Kidney (tissue), 13 donors: ENCODE measurements at regions not wholly inside any gene's neighbourhood (a gene's known extent, or its start where the extent isn't known, plus 50 kb on each side); places are given as distances from the start of the nearest gene placed in this dataset.

Source experiments
- DNase-seq, 5 donors: peaks; one replicate each; pipeline ENCODE4 v3.0.0-alpha.2; 2013 to 2020
- FAIRE-seq: peaks from 2 replicates; lab custom pipeline; 2012; peaks lifted over from hg19 to GRCh38; lab: Jason Lieb, UNC
- H3K27ac ChIP-seq, 2 donors: one replicate each; pipeline ENCODE4 v1.7.0; 2013; ENCODE audit warnings: low read depth in 2 of 2, low read length in 2 of 2, inconsistent platforms in 1 of 2
- H3K27me3 ChIP-seq: one replicate; pipeline ENCODE4 v1.7.1; 2013; ENCODE audit warnings: low read length, inconsistent platforms; ENCODE audit not compliant: control insufficient read depth, insufficient read depth
- H3K36me3 ChIP-seq, 3 donors: one replicate each; pipeline versions ENCODE4 v1.7.0 to v1.7.1; 2013; ENCODE audit warnings: low read length in 3 of 3, control low read depth in 1 of 3, inconsistent platforms in 1 of 3; ENCODE audit not compliant: insufficient read depth in 3 of 3, control insufficient read depth in 2 of 3
- H3K4me1 ChIP-seq, 3 donors: one replicate each; pipeline versions ENCODE4 v1.7.0 to v1.7.1; 2013; ENCODE audit warnings: low read length in 3 of 3, inconsistent platforms in 1 of 3, low read depth in 1 of 3; ENCODE audit not compliant: control insufficient read depth in 2 of 3, insufficient read depth in 2 of 3
- H3K4me3 ChIP-seq, 3 donors: one replicate each; pipeline versions ENCODE4 v1.7.0 to v1.8.1; 2013; ENCODE audit warnings: low read length in 3 of 3, control low read depth in 1 of 3, inconsistent platforms in 1 of 3
- H3K9ac ChIP-seq, 3 donors: one replicate each; pipeline versions ENCODE4 v1.7.0 to v1.7.1; 2013; ENCODE audit warnings: low read length in 3 of 3, control low read depth in 1 of 3, inconsistent platforms in 1 of 3
- H3K9me3 ChIP-seq, 3 donors: one replicate each; pipeline versions ENCODE4 v1.7.0 to v1.7.1; 2013; ENCODE audit warnings: low read length in 3 of 3, control low read depth in 1 of 3, inconsistent platforms in 1 of 3; ENCODE audit not compliant: control insufficient read depth in 2 of 3, insufficient read depth in 1 of 3
- intact Hi-C: fragments of 100-400 bp; cut with DNase I; formaldehyde crosslinking; loops from one replicate; pipeline ENCODE4 v1.11.1; 2022
- TF ChIP-seq, protein P1 (sequence below): IDR thresholded peaks from 3 replicates; pipeline ENCODE4 v1.5.1; 2012; ENCODE audit warnings: mild to moderate bottlenecking, moderate library complexity, borderline replicate concordance; ENCODE audit not compliant: insufficient read depth; ENCODE audit errors: extremely low read depth
- donor health status: control.
- donor health status: control.
- donor health status: control.
- donor health status: control.
- donor health status: control.
- donor health status: DM: yes; HTN: yes; CAD: no.
- donor health status: Normal renal cell carcinoma (clear cell type).

GRCh38 chr6:105902401-105903031, 183.6 kb upstream of the PRDM1 start:
- FAIRE-seq (no peak), DNase-seq (peak in 2 of 5 donors; percentile 64 to 70)
- no peaks in the 10 kb centered on the region for H3K9me3 ChIP-seq
- no peaks in the 10 kb centered on the region for H3K36me3 ChIP-seq
- no peak overlapping the region for H3K9ac ChIP-seq
- intact Hi-C loops = no loop called here
- no peak overlapping the region for H3K27ac ChIP-seq
- TF ChIP-seq, protein P1, sequence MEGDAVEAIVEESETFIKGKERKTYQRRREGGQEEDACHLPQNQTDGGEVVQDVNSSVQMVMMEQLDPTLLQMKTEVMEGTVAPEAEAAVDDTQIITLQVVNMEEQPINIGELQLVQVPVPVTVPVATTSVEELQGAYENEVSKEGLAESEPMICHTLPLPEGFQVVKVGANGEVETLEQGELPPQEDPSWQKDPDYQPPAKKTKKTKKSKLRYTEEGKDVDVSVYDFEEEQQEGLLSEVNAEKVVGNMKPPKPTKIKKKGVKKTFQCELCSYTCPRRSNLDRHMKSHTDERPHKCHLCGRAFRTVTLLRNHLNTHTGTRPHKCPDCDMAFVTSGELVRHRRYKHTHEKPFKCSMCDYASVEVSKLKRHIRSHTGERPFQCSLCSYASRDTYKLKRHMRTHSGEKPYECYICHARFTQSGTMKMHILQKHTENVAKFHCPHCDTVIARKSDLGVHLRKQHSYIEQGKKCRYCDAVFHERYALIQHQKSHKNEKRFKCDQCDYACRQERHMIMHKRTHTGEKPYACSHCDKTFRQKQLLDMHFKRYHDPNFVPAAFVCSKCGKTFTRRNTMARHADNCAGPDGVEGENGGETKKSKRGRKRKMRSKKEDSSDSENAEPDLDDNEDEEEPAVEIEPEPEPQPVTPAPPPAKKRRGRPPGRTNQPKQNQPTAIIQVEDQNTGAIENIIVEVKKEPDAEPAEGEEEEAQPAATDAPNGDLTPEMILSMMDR = no peak
- no peaks in the 10 kb centered on the region for H3K4me1 ChIP-seq
- no peak overlapping the region for H3K4me3 ChIP-seq
- H3K27me3 ChIP-seq = no peaks in the 10 kb centered on the region

GRCh38 chr6:105901583-105901982, 184.6 kb upstream of the PRDM1 start:
- no peak overlapping the region for H3K27ac ChIP-seq
- H3K36me3 ChIP-seq = no peaks in the 10 kb centered on the region
- no peaks in the 10 kb centered on the region for H3K9me3 ChIP-seq
- H3K9ac ChIP-seq = no peak overlapping the region
- TF ChIP-seq, protein P1 = no peak
- intact Hi-C loops = no loop called here
- no peak overlapping the region for H3K4me3 ChIP-seq
- DNase-seq = no peak
- FAIRE-seq = no peak
- no peaks in the 10 kb centered on the region for H3K27me3 ChIP-seq
- no peaks in the 10 kb centered on the region for H3K4me1 ChIP-seq

DNA sequence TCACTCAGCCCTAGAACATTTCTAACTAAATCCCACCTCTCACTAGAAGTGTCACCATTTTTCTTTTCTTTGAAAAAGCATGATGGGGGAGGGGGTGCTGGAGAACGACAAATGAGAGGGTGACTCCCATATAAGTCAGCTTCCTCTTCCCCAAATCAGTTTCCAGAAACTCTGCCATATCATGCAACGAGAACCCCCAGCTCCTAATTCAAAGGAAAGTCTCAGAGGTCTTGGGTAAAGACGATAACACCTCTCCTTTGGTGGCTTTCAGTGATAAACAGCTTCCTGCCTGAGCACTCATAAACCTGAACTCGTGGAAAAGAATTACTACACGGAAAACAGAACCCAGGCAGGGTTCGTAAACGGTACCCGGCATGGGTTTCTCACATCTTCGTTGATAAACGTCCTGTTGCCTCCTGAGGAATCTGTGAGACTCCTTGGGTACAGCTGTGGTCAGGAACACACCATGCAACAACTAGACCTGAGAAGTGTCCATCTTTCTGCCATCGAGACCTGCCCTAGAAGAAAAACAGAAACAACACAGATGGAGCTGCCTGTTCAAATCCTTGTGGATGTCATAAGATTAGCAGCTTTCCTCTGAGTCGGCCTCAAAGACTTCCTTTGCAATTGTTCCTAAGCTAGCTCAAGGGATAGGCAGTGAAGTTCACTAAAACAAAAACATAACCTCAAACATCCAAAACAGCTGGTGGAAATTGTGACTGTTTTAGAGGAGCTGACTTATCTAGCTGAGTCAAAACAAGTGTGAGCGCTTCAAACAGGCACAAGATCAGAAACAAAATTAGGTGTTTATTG, 185.8 kb upstream of the PRDM1 start:
- H3K9ac ChIP-seq = no peak overlapping the region
- intact Hi-C loops = no loop called here
- TF ChIP-seq, protein P1 = no peak
- no peaks in the 10 kb centered on the region for H3K27me3 ChIP-seq
- no peak overlapping the region for H3K27ac ChIP-seq
- H3K9me3 ChIP-seq = no peaks in the 10 kb centered on the region
- no peaks in the 10 kb centered on the region for H3K4me1 ChIP-seq
- H3K4me3 ChIP-seq = no peak overlapping the region
- H3K36me3 ChIP-seq = no peaks in the 10 kb centered on the region
- no peak for FAIRE-seq
- DNase-seq = no peak
